ENCODE measurements at regions not wholly inside any gene's neighbourhood (a gene's known extent, or its start where the extent isn't known, plus 50 kb on each side); places are given as distances from the start of the nearest gene placed in this dataset.

DNA sequence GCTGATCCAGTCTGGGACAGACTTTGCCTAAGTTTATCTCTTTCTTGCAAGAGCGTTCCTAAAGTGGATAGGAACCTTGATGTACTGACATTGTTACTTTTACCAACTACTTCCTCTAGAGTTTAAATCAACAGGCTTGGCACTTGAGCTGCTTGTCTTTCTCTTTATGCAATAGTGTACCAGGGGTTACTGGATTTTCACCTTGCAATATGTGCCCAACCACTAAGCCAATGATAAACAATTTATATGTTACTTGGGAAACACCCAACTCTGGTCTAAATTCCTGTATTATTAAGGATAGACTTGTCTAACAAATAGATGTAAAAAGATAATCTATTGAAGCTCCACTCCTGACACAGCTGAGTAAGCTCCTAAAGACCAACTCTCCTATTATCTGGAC is 470.2 kb downstream of the SH2D4B start:
- TF ChIP-seq CTCF (IDR thresholded peaks at IDR 0.05) (no peak), POLR2A (IDR thresholded peaks at IDR 0.05) (no peak), POLR2AphosphoS5 (IDR thresholded peaks at IDR 0.05; ENCODE audit: insufficient read depth in 1 of 2, low read depth in 1 of 2) (no peak)
